HG03159 (cell line): ENCODE measurements at regions not wholly inside any gene's neighbourhood (a gene's known extent, or its start where the extent isn't known, plus 50 kb on each side); places are given as distances from the start of the nearest gene placed in this dataset.

Experiments used
- ATAC-seq: cut with Tn5 transposase; IDR thresholded peaks from one replicate; pipeline ENCODE4 v1.9.1; 2021; ENCODE audit warnings: mild to moderate bottlenecking, moderate library complexity; ENCODE audit not compliant: unreplicated experiment

- ATAC-seq = no peak
These were observed 299.2 kb upstream of the SKOR2 start for GRCh38 chr18:47550611-47551010.

GRCh38 chr18:47549021-47549540, 297.6 kb upstream of the SKOR2 start:
- ATAC-seq = no peak

- ATAC-seq = no peak
These were observed 296.2 kb upstream of the SKOR2 start for GRCh38 chr18:47547539-47548202.

- no peak for ATAC-seq
These were observed 294.2 kb upstream of the SKOR2 start for GRCh38 chr18:47545613-47546012.

- no peak for ATAC-seq
These were observed 291.6 kb upstream of the SKOR2 start for GRCh38 chr18:47543080-47543479.

- no peak for ATAC-seq
These were observed 291.1 kb upstream of the SKOR2 start for GRCh38 chr18:47542551-47542950.

GRCh38 chr18:47531717-47532116, 280.3 kb upstream of the SKOR2 start:
- ATAC-seq = no peak

GRCh38 chr18:47530695-47531094, 279.2 kb upstream of the SKOR2 start:
- no peak for ATAC-seq

- ATAC-seq = no peak
These were observed 276.9 kb upstream of the SKOR2 start for GRCh38 chr18:47528343-47528742.

- ATAC-seq = no peak
These were observed 274.7 kb upstream of the SKOR2 start for GRCh38 chr18:47526147-47526546.

GRCh38 chr18:47522359-47522758, 270.9 kb upstream of the SKOR2 start:
- ATAC-seq = no peak

GRCh38 chr18:47520263-47520662, 268.8 kb upstream of the SKOR2 start:
- ATAC-seq = no peak

- no peak for ATAC-seq
These were observed 268.2 kb upstream of the SKOR2 start for GRCh38 chr18:47519706-47520105.

GRCh38 chr18:47519277-47519676, 267.8 kb upstream of the SKOR2 start:
- no peak for ATAC-seq

GRCh38 chr18:47513614-47514013, 262.2 kb upstream of the SKOR2 start:
- ATAC-seq = no peak

GRCh38 chr18:47512726-47513435, 261.4 kb upstream of the SKOR2 start:
- no peak for ATAC-seq

GRCh38 chr18:47512056-47512455, 260.6 kb upstream of the SKOR2 start:
- no peak for ATAC-seq

GRCh38 chr18:47510831-47511230, 259.4 kb upstream of the SKOR2 start:
- no peak for ATAC-seq

GRCh38 chr18:47507651-47508050, 256.2 kb upstream of the SKOR2 start:
- no peak for ATAC-seq

- no peak for ATAC-seq
These were observed 255.4 kb upstream of the SKOR2 start for GRCh38 chr18:47506897-47507296.

- no peak for ATAC-seq
These were observed 250.5 kb upstream of the SKOR2 start for GRCh38 chr18:47501946-47502345.

GRCh38 chr18:47500930-47501329, 249.5 kb upstream of the SKOR2 start:
- no peak for ATAC-seq
